ENCODE measurements at regions not wholly inside any gene's neighbourhood (a gene's known extent, or its start where the extent isn't known, plus 50 kb on each side); places are given as distances from the start of the nearest gene placed in this dataset.

DNA sequence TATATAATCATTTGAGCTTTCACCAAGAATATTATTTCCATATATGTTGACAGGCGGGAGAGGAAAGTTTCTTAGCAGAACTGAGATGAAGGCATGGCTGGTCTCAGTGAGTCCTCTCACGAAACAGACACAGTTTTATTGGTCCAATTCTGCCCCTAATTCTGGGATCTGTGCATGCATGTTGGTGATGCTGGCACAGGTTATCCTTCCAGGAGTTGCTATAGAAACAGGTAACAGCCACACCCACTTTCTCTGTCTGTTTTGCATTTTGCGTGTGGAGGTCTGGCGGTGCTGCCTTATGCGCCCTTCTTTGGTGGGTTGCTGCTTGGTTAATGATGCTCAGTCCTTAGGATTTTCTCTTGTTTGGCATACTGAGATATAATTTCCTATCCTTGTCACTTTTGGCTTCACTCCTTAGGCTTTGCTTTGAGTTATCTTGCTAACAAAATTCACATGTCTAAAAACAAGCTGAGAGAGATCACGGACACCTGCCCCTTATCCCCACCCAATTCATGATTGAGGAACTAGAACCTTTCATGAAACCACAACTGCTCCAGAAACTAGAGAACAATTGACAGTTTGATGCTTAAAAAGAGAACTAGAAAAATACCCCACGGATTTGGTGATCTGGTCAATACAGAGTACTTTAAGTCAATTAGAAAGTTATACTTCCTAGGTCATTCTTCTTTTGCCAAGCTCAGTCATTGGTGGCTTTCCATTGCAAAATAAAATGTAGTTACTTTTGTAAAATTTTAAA lies 189.3 kb downstream of the FAT3 start (continued):
- TF ChIP-seq, protein P1, sequence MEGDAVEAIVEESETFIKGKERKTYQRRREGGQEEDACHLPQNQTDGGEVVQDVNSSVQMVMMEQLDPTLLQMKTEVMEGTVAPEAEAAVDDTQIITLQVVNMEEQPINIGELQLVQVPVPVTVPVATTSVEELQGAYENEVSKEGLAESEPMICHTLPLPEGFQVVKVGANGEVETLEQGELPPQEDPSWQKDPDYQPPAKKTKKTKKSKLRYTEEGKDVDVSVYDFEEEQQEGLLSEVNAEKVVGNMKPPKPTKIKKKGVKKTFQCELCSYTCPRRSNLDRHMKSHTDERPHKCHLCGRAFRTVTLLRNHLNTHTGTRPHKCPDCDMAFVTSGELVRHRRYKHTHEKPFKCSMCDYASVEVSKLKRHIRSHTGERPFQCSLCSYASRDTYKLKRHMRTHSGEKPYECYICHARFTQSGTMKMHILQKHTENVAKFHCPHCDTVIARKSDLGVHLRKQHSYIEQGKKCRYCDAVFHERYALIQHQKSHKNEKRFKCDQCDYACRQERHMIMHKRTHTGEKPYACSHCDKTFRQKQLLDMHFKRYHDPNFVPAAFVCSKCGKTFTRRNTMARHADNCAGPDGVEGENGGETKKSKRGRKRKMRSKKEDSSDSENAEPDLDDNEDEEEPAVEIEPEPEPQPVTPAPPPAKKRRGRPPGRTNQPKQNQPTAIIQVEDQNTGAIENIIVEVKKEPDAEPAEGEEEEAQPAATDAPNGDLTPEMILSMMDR (IDR thresholded peaks at IDR 0.05; ENCODE audit: control extremely low read depth in 1 of 3, insufficient read depth in 1 of 3, low read depth in 1 of 3, low read length in 3 of 3) = no peak
- no peak for TF ChIP-seq TEAD4 (IDR thresholded peaks at IDR 0.05; ENCODE audit: low read depth, low read length)
- no peak for TF ChIP-seq CTBP2 (IDR thresholded peaks at IDR 0.05; ENCODE audit: borderline replicate concordance, insufficient read depth, insufficient read length, low read length)
